ENCODE measurements at regions not wholly inside any gene's neighbourhood (a gene's known extent, or its start where the extent isn't known, plus 50 kb on each side); places are given as distances from the start of the nearest gene placed in this dataset.

- TF ChIP-seq MAX (IDR thresholded peaks at IDR 0.05), result no peak
- no peak for TF ChIP-seq ZBTB7A (IDR thresholded peaks at IDR 0.05; ENCODE audit: low read depth)
Observed at GRCh38 chr12:41907021-41907420, 237.7 kb downstream of the GXYLT1 start.

DNA sequence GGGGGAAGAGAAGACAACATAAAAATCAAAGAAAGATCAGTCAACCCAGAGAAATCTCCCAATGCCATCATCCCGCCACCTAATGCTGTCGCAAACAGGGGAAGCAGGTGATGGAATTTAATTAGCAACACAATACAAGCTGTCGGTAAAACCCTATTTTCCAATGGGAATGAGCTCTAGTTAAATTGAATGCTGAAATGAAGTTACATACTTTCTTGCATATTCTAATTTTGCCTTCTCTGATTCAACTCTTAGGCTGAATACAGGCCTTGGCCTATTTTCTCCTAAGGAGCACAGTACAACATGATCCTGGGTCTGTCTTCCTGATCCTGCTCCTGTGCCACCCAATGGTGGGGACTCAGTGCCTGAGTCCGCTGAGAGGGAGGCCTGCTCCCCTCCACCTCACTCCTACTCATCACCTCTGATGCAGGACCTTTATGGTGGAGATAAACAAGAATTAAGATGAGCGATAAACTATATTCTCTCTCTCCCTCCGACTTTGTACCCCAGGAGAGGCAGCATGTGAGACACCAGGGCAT lies 238.8 kb downstream of the GXYLT1 start:
- TF ChIP-seq NFIC (IDR thresholded peaks at IDR 0.05) (no peak), FOXM1 (IDR thresholded peaks at IDR 0.05; ENCODE audit: borderline replicate concordance, low read depth) (no peak), ZBTB7A (IDR thresholded peaks at IDR 0.05; ENCODE audit: low read depth) (no peak), RAD21 (IDR thresholded peaks at IDR 0.05; ENCODE audit: low read depth) (no peak), YY1 (IDR thresholded peaks at IDR 0.05; ENCODE audit: low read depth) (no peak), EGR1 (IDR thresholded peaks at IDR 0.05) (no peak), TEAD4 (IDR thresholded peaks at IDR 0.05) (no peak), MAX (IDR thresholded peaks at IDR 0.05) (no peak), CREB1 (IDR thresholded peaks at IDR 0.05; ENCODE audit: low read depth) (no peak), USF1 (IDR thresholded peaks at IDR 0.05) (no peak), EP300 (IDR thresholded peaks at IDR 0.05; ENCODE audit: borderline replicate concordance) (no peak), TAF1 (IDR thresholded peaks at IDR 0.05; ENCODE audit: low read depth) (no peak), TCF12 (IDR thresholded peaks at IDR 0.05; ENCODE audit: low read depth) (no peak)
- TF ChIP-seq, protein P1, sequence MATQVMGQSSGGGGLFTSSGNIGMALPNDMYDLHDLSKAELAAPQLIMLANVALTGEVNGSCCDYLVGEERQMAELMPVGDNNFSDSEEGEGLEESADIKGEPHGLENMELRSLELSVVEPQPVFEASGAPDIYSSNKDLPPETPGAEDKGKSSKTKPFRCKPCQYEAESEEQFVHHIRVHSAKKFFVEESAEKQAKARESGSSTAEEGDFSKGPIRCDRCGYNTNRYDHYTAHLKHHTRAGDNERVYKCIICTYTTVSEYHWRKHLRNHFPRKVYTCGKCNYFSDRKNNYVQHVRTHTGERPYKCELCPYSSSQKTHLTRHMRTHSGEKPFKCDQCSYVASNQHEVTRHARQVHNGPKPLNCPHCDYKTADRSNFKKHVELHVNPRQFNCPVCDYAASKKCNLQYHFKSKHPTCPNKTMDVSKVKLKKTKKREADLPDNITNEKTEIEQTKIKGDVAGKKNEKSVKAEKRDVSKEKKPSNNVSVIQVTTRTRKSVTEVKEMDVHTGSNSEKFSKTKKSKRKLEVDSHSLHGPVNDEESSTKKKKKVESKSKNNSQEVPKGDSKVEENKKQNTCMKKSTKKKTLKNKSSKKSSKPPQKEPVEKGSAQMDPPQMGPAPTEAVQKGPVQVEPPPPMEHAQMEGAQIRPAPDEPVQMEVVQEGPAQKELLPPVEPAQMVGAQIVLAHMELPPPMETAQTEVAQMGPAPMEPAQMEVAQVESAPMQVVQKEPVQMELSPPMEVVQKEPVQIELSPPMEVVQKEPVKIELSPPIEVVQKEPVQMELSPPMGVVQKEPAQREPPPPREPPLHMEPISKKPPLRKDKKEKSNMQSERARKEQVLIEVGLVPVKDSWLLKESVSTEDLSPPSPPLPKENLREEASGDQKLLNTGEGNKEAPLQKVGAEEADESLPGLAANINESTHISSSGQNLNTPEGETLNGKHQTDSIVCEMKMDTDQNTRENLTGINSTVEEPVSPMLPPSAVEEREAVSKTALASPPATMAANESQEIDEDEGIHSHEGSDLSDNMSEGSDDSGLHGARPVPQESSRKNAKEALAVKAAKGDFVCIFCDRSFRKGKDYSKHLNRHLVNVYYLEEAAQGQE (IDR thresholded peaks at IDR 0.05; ENCODE audit: low read depth), result no peak

DNA sequence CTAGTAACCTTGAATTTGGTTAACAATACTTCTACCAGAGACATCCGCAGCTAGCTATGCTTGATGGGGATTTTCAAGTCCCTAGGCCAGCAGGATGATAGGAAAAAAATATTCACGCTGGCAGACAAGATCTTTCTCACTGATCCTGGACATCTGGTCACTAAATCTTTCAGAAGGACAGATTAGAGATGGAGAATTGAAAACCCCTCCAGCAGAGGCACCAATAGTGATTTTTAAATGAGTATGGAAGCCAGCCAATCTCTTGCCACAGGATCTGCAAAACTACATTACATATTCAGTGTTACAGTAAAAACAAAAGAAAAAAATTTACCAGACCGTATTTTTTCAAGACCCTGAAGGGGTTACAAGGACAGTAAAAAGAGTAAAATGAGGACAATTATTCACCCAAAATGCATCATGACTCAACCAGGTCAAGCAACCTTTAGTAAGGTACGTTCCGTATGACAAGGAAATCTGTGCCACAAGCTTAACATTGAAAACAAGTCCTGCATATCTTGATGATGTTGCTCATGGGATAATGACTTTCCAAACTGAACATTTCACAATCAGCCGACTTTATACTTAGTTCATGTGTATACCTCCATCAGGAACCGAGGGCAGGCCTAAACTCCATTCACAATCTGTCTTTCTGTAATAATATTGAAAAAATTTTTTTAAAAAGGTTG lies 239.5 kb downstream of the GXYLT1 start:
- TF ChIP-seq RAD21 (IDR thresholded peaks at IDR 0.05; ENCODE audit: low read depth), result no peak
- no peak for TF ChIP-seq EGR1 (IDR thresholded peaks at IDR 0.05)
- TF ChIP-seq USF1 (IDR thresholded peaks at IDR 0.05), result no peak
- TF ChIP-seq NFIC (IDR thresholded peaks at IDR 0.05), result no peak
- no peak for TF ChIP-seq EP300 (IDR thresholded peaks at IDR 0.05; ENCODE audit: borderline replicate concordance)
- TF ChIP-seq YY1 (IDR thresholded peaks at IDR 0.05; ENCODE audit: low read depth), result no peak
- TF ChIP-seq MAX (IDR thresholded peaks at IDR 0.05), result no peak
- no peak for TF ChIP-seq TAF1 (IDR thresholded peaks at IDR 0.05; ENCODE audit: low read depth)
- TF ChIP-seq TEAD4 (IDR thresholded peaks at IDR 0.05), result no peak
- TF ChIP-seq CREB1 (IDR thresholded peaks at IDR 0.05; ENCODE audit: low read depth), result no peak
- no peak for TF ChIP-seq TCF12 (IDR thresholded peaks at IDR 0.05; ENCODE audit: low read depth)
- no peak for TF ChIP-seq ZBTB7A (IDR thresholded peaks at IDR 0.05; ENCODE audit: low read depth)
- no peak for TF ChIP-seq FOXM1 (IDR thresholded peaks at IDR 0.05; ENCODE audit: borderline replicate concordance, low read depth)
- TF ChIP-seq, protein P1 (IDR thresholded peaks at IDR 0.05; ENCODE audit: low read depth), result no peak
- no peak for TF ChIP-seq CEBPB (IDR thresholded peaks at IDR 0.05)

DNA sequence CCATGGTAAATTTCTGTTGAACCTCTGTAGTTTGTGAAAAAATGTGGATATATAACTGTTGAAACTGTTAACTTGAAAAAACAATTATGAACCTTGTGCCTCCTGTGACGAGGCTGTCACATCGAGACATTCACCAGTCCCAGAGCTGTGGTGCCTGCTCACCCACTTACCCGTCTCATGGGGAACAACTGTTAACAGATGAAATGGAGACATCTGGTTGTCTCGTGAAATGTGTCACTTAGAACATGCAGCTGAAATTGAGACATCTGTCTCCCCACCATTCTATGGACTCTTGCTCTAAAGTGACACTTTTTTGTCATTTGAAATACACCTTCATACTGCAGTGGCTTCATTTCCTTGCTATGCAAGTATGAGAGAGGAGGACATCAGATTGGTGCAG lies 240.6 kb downstream of the GXYLT1 start:
- no peak for TF ChIP-seq TEAD4 (IDR thresholded peaks at IDR 0.05)
- TF ChIP-seq MAX (IDR thresholded peaks at IDR 0.05), result no peak
- TF ChIP-seq EGR1 (IDR thresholded peaks at IDR 0.05), result no peak
- TF ChIP-seq FOXM1 (IDR thresholded peaks at IDR 0.05; ENCODE audit: borderline replicate concordance, low read depth), result no peak
- TF ChIP-seq, protein P1 (IDR thresholded peaks at IDR 0.05; ENCODE audit: low read depth), result no peak
- no peak for TF ChIP-seq RAD21 (IDR thresholded peaks at IDR 0.05; ENCODE audit: low read depth)
- TF ChIP-seq TCF12 (IDR thresholded peaks at IDR 0.05; ENCODE audit: low read depth), result no peak
- TF ChIP-seq EP300 (IDR thresholded peaks at IDR 0.05; ENCODE audit: borderline replicate concordance), result no peak
- TF ChIP-seq USF1 (IDR thresholded peaks at IDR 0.05), result no peak
- no peak for TF ChIP-seq CEBPB (IDR thresholded peaks at IDR 0.05)
- no peak for TF ChIP-seq TAF1 (IDR thresholded peaks at IDR 0.05; ENCODE audit: low read depth)

All from Ishikawa (cell line).